NB4 (cell line): ENCODE measurements at regions not wholly inside any gene's neighbourhood (a gene's known extent, or its start where the extent isn't known, plus 50 kb on each side); places are given as distances from the start of the nearest gene placed in this dataset.
A peak's percentile ranks its signal among the peaks of the same experiment; 100 is the strongest.

Experiments
- DNase-seq: peaks from one replicate; pipeline ENCODE4 v3.0.0; 2010; ENCODE audit warnings: low read depth
- H3K4me3 ChIP-seq: one replicate; pipeline ENCODE4 v1.5.1; 2011; ENCODE audit warnings: mild to moderate bottlenecking, low read depth, low read length, moderate library complexity
- MAX ChIP-seq: IDR thresholded peaks from 2 replicates; pipeline ENCODE4 v1.6.1; 2011; ENCODE audit warnings: low read depth, low read length
- MYC ChIP-seq: IDR thresholded peaks from 2 replicates; pipeline ENCODE4 v1.6.1; 2011; ENCODE audit warnings: low read depth, low read length
- POLR2A ChIP-seq: IDR thresholded peaks from 2 replicates; pipeline ENCODE4 v1.6.1; 2011; ENCODE audit warnings: mild to moderate bottlenecking; ENCODE audit not compliant: insufficient read length; ENCODE audit errors: extremely low read depth
- TF ChIP-seq, protein P1 (sequence below): IDR thresholded peaks from one replicate; pipeline ENCODE4 v1.5.1; 2012; ENCODE audit warnings: low read depth, low read length

DNA sequence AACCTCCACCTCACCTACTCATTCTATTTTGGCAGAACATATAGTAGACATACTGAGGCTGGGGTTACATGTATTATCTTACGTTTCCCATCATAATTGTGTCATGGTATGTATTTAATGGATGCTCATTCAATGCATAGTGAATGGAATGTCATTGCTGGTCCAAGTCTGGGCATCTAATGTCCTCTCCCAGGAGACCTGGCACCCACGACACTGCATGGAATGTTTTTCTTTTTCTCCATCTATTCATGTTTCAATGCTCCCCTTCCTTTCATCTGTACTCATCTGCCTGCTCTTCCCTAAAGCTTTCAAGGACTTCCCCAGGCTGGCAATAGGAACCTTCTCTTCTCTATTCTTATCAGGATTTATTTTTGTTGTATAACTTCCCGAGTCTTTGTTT, 50.8 kb upstream of the SLIT3 start:
- H3K4me3 ChIP-seq, result no peak overlapping the region
- no peak for DNase-seq
- TF ChIP-seq MYC (no peak), POLR2A (no peak), MAX (no peak)
- TF ChIP-seq, protein P1, sequence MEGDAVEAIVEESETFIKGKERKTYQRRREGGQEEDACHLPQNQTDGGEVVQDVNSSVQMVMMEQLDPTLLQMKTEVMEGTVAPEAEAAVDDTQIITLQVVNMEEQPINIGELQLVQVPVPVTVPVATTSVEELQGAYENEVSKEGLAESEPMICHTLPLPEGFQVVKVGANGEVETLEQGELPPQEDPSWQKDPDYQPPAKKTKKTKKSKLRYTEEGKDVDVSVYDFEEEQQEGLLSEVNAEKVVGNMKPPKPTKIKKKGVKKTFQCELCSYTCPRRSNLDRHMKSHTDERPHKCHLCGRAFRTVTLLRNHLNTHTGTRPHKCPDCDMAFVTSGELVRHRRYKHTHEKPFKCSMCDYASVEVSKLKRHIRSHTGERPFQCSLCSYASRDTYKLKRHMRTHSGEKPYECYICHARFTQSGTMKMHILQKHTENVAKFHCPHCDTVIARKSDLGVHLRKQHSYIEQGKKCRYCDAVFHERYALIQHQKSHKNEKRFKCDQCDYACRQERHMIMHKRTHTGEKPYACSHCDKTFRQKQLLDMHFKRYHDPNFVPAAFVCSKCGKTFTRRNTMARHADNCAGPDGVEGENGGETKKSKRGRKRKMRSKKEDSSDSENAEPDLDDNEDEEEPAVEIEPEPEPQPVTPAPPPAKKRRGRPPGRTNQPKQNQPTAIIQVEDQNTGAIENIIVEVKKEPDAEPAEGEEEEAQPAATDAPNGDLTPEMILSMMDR, result no peak

DNA sequence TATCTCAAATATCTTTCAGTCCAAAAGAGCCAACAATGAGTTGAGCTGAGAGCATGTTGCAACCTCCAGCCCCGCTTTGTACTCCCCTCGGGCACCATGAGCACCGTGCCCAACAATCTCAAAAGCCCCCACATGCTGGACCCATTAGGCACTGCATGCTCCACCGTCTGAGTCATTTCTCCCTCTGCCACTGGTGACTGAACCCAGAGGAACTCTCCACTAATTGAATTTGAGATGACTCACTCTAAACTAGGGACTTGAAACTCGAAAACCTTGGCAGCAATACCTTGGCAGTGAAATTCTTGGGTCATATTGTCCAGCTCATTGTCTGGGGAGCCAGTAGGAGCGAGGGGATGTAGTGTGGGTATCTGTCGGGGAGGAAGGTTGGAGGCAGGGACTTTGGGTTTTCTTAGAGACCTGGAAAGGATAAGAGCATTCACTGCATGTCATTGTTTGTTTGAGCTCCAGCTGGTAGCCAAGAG, 49.9 kb upstream of the SLIT3 start:
- no peak overlapping the region for H3K4me3 ChIP-seq
- peak; percentile 41 for DNase-seq
- no peak for TF ChIP-seq MAX
- no peak for TF ChIP-seq MYC
- no peak for TF ChIP-seq POLR2A
- TF ChIP-seq, protein P1, result no peak
